NT2/D1 (cell line): ENCODE measurements at regions not wholly inside any gene's neighbourhood (a gene's known extent, or its start where the extent isn't known, plus 50 kb on each side); places are given as distances from the start of the nearest gene placed in this dataset.

Source experiments
- SUZ12 ChIP-seq: IDR thresholded peaks from 2 replicates; pipeline ENCODE4 v1.6.1; 2011; ENCODE audit not compliant: insufficient read length, insufficient read depth; ENCODE audit errors: extremely low read depth
- YY1 ChIP-seq: IDR thresholded peaks from 2 replicates; pipeline ENCODE4 v1.6.1; 2011; ENCODE audit not compliant: insufficient read length, insufficient read depth
- ZNF274 ChIP-seq: IDR thresholded peaks from 2 replicates; pipeline ENCODE4 v1.6.1; 2011; ENCODE audit warnings: mild to moderate bottlenecking, low read depth, low read length

DNA sequence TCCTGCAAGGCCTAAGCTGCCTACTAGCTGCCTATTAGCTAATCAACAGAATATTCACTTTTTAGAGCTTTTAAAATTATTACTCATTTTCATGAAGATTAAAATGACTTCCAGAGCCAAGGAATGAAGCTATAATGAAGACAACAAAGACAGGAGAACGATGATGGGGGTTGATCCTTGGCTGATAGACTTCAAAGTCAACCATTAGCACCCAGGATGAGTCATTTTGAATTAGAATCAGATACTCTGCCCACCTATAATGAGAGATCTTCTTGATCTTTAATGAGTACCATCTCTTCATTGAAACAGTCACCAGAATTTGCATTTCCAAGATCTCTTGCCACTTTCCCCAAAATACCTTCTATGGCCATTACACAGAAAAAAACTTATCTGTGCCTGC is 56.7 kb upstream of the CDYL start:
- no peak for TF ChIP-seq ZNF274
- no peak for TF ChIP-seq SUZ12
- TF ChIP-seq YY1, result no peak
